SK-N-SH (cell line): ENCODE measurements at regions not wholly inside any gene's neighbourhood (a gene's known extent, or its start where the extent isn't known, plus 50 kb on each side); places are given as distances from the start of the nearest gene placed in this dataset.

Experiments
- EZH2phosphoT487 ChIP-seq: fragments of 200-600 bp; sonication (generic); IDR thresholded peaks from 2 replicates; pipeline ENCODE4 v1.6.1; 2017; ENCODE audit warnings: low read depth, mixed run types, mild to moderate bottlenecking, antibody characterized with exemption, moderate library complexity, borderline replicate concordance
- SIN3A ChIP-seq: IDR thresholded peaks from 2 replicates; pipeline ENCODE4 v1.6.1; 2012; ENCODE audit warnings: low read depth, mild to moderate bottlenecking, low read length, moderate library complexity, borderline replicate concordance
- TF ChIP-seq, protein P1 (sequence below): fragments of 200-600 bp; sonication (generic); IDR thresholded peaks from 2 replicates; pipeline ENCODE4 v1.6.1; 2017; ENCODE audit warnings: antibody characterized with exemption, mild to moderate bottlenecking, moderate library complexity

- TF ChIP-seq, protein P1, sequence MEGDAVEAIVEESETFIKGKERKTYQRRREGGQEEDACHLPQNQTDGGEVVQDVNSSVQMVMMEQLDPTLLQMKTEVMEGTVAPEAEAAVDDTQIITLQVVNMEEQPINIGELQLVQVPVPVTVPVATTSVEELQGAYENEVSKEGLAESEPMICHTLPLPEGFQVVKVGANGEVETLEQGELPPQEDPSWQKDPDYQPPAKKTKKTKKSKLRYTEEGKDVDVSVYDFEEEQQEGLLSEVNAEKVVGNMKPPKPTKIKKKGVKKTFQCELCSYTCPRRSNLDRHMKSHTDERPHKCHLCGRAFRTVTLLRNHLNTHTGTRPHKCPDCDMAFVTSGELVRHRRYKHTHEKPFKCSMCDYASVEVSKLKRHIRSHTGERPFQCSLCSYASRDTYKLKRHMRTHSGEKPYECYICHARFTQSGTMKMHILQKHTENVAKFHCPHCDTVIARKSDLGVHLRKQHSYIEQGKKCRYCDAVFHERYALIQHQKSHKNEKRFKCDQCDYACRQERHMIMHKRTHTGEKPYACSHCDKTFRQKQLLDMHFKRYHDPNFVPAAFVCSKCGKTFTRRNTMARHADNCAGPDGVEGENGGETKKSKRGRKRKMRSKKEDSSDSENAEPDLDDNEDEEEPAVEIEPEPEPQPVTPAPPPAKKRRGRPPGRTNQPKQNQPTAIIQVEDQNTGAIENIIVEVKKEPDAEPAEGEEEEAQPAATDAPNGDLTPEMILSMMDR, result no peak
- no peak for TF ChIP-seq SIN3A
- TF ChIP-seq EZH2phosphoT487, result no peak
Measured at GRCh38 chr2:125267683-125268082, 1242.6 kb downstream of the CNTNAP5 start.
